ENCODE measurements at regions not wholly inside any gene's neighbourhood (a gene's known extent, or its start where the extent isn't known, plus 50 kb on each side); places are given as distances from the start of the nearest gene placed in this dataset.

DNA sequence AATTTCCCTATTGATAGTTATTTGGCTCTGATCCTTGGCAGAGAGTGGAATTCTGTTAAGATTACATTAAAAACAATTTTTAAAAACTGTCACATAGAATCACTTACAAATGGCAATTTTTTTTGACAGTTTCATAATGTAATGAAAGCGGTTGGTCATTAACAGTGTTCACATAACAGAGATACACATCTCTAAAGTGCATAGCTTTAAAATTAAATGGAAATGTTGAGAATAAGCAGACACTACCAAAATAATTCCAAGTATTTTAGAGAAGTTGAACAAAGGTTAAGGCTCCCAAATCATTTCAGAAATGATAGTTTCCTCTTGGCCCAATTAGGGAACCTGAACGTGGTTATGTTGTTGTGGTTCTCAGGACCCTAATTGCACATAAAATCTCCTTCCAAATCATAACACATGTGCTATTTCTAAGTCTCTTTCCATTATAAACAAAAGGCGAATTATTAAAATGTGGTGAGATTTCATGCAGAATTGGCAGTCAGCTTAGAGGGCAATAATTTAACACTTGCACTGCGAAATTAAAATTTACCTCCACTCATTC is 528.9 kb upstream of the FZD8 start:
- CTCF ChIA-PET: interaction anchor here (1.0 to 2.4 kb wide), 3 partner anchors 334 to 608 kb away, joined by 3 to 7 read pairs (median 7); no protein-coding TSS in a partner anchor
- no peaks in the 10 kb centered on the region for H4K20me1 ChIP-seq (replicated peaks; ENCODE audit: control insufficient read depth, extremely low read depth, insufficient read depth, low read length)
- POLR2A ChIA-PET: no interaction called here
- no peak overlapping the region for H3K4me2 ChIP-seq (ENCODE audit: insufficient read depth, low read length)
- H3K4me3 ChIP-seq (replicated peaks in 1 of 3; ENCODE audit: insufficient read depth in 1 of 3, low read depth in 1 of 3, low read length in 3 of 3): no peak overlapping the region
- no peaks in the 10 kb centered on the region for H3K27me3 ChIP-seq (ENCODE audit: control insufficient read depth in 2 of 2, insufficient read depth in 2 of 2, low read length in 2 of 2)
- no peak for FAIRE-seq
- TF ChIP-seq JUN (IDR thresholded peaks at IDR 0.05; ENCODE audit: borderline replicate concordance, insufficient read depth, insufficient read length, low read depth): no peak
- peak; percentile 16 for DNase-seq (ENCODE audit: low read depth, low spot score)
- intact Hi-C loops (cut with micrococcal nuclease) (loop anchor here (5.0 kb wide), 3 partner anchors 259 to 1044 kb away; partner anchors contain the start of gene CREM), dilution Hi-C loops (cut with MboI; ENCODE audit: extremely low pct_ligation_motif_present, low sequenced_read_pairs) (no loop called here)
- H3K9ac ChIP-seq (replicated peaks; ENCODE audit: extremely low read depth, insufficient read depth, low read length): no peak overlapping the region
- H3K27ac ChIP-seq (ENCODE audit: insufficient read depth, low read depth, low read length): peak overlapping the region; percentile 97
- BruUV-seq (replicated peaks): no TSS peak
- no peaks in the 10 kb centered on the region for H3K9me3 ChIP-seq (replicated peaks; ENCODE audit: control insufficient read depth, insufficient read depth, low read length)
- H2AFZ ChIP-seq (ENCODE audit: low read depth, low read length): peak overlapping the region; percentile 86
- H3K4me1 ChIP-seq (ENCODE audit: control insufficient read depth, extremely low read depth, insufficient read depth, low read length): peaks cover 38% of the 10 kb centered on the region
- no peaks in the 10 kb centered on the region for H3K79me2 ChIP-seq (ENCODE audit: control insufficient read depth, insufficient read depth, low read length)
- no peaks in the 10 kb centered on the region for H3K36me3 ChIP-seq (ENCODE audit: control insufficient read depth in 2 of 2, extremely low read depth in 1 of 2, insufficient read depth in 2 of 2, low read length in 2 of 2)
- no peaks in the 10 kb centered on the region for H3K9me1 ChIP-seq (replicated peaks; ENCODE audit: control insufficient read depth, extremely low read depth, insufficient read depth, low read length)

DNA sequence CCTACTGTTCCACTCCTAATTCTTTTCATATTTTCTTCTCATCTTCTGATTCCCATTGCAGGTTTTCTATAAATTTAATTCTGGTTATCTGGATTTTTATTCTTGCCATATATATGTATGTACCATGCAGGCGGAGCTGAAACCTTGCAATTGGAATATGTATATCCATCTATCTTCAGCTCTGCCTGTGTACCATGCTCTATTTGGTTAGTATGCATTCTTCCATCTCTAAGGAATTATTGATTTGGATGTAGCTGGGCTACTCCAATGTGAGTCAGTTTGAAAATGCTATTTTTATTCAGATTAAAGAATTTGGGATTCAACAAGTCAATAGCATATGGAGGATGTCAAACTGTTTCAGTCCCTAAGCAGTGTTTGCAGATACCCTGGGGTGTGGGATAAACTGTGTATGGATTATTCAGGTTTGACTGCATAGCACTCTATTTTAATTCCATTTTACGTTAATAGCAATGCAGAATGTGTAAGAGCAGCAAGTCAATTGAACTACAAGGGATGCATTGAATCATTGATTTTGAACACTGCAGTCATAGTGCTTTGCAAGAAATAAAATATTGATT is 528.1 kb upstream of the FZD8 start:
- POLR2A ChIA-PET: no interaction called here
- Histone ChIP-seq H3K9ac (replicated peaks; ENCODE audit: extremely low read depth, insufficient read depth, low read length) (no peak overlapping the region), H3K27me3 (ENCODE audit: control insufficient read depth in 2 of 2, insufficient read depth in 2 of 2, low read length in 2 of 2) (no peaks in the 10 kb centered on the region), H3K4me2 (ENCODE audit: insufficient read depth, low read length) (no peak overlapping the region), H3K36me3 (ENCODE audit: control insufficient read depth in 2 of 2, extremely low read depth in 1 of 2, insufficient read depth in 2 of 2, low read length in 2 of 2) (no peaks in the 10 kb centered on the region), H3K9me1 (replicated peaks; ENCODE audit: control insufficient read depth, extremely low read depth, insufficient read depth, low read length) (no peaks in the 10 kb centered on the region), H3K79me2 (ENCODE audit: control insufficient read depth, insufficient read depth, low read length) (no peaks in the 10 kb centered on the region), H4K20me1 (replicated peaks; ENCODE audit: control insufficient read depth, extremely low read depth, insufficient read depth, low read length) (no peaks in the 10 kb centered on the region), H3K4me3 (replicated peaks in 1 of 3; ENCODE audit: insufficient read depth in 1 of 3, low read depth in 1 of 3, low read length in 3 of 3) (no peak overlapping the region), H3K27ac (ENCODE audit: insufficient read depth, low read depth, low read length) (no peak overlapping the region), H2AFZ (ENCODE audit: low read depth, low read length) (no peak overlapping the region), H3K4me1 (ENCODE audit: control insufficient read depth, extremely low read depth, insufficient read depth, low read length) (peaks cover 38% of the 10 kb centered on the region), H3K9me3 (replicated peaks; ENCODE audit: control insufficient read depth, insufficient read depth, low read length) (no peaks in the 10 kb centered on the region)
- no TSS peak for BruUV-seq (replicated peaks)
- CTCF ChIA-PET: interaction anchor here (2.4 kb wide), 1 partner anchor 609 kb away, joined by 7 read pairs; no protein-coding TSS in a partner anchor
- intact Hi-C loops (cut with micrococcal nuclease) (loop anchor here (5.0 kb wide), 3 partner anchors 258 to 1043 kb away; partner anchors contain the start of gene CREM), dilution Hi-C loops (cut with MboI; ENCODE audit: extremely low pct_ligation_motif_present, low sequenced_read_pairs) (no loop called here)
- FAIRE-seq (peak; percentile 18), DNase-seq (ENCODE audit: low read depth, low spot score) (no peak)
- TF ChIP-seq, protein P1, sequence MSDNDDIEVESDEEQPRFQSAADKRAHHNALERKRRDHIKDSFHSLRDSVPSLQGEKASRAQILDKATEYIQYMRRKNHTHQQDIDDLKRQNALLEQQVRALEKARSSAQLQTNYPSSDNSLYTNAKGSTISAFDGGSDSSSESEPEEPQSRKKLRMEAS (IDR thresholded peaks at IDR 0.05; ENCODE audit: insufficient read depth, insufficient read length): no peak
- TF ChIP-seq FOS (IDR thresholded peaks at IDR 0.05; ENCODE audit: borderline replicate concordance, insufficient read depth, low read length): no peak
- TF ChIP-seq GATA2 (IDR thresholded peaks at IDR 0.05; ENCODE audit: insufficient read depth, insufficient read length, low read depth, low read length): no peak
- no peak for TF ChIP-seq EZH2 (IDR thresholded peaks at IDR 0.05; ENCODE audit: borderline replicate concordance, low read depth, low read length, severe bottlenecking)
- no peak for TF ChIP-seq POLR2A (IDR thresholded peaks at IDR 0.05; ENCODE audit: low read depth, low read length)
- TF ChIP-seq, protein P2, sequence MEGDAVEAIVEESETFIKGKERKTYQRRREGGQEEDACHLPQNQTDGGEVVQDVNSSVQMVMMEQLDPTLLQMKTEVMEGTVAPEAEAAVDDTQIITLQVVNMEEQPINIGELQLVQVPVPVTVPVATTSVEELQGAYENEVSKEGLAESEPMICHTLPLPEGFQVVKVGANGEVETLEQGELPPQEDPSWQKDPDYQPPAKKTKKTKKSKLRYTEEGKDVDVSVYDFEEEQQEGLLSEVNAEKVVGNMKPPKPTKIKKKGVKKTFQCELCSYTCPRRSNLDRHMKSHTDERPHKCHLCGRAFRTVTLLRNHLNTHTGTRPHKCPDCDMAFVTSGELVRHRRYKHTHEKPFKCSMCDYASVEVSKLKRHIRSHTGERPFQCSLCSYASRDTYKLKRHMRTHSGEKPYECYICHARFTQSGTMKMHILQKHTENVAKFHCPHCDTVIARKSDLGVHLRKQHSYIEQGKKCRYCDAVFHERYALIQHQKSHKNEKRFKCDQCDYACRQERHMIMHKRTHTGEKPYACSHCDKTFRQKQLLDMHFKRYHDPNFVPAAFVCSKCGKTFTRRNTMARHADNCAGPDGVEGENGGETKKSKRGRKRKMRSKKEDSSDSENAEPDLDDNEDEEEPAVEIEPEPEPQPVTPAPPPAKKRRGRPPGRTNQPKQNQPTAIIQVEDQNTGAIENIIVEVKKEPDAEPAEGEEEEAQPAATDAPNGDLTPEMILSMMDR (IDR thresholded peaks at IDR 0.05; ENCODE audit: extremely low read depth in 1 of 2, insufficient read depth in 1 of 2, low read depth in 1 of 2, low read length in 2 of 2): no peak
- no peak for TF ChIP-seq MYC (IDR thresholded peaks at IDR 0.05; ENCODE audit: low read depth, low read length)
- TF ChIP-seq POLR2AphosphoS5 (IDR thresholded peaks at IDR 0.05; ENCODE audit: insufficient read depth, low read depth, low read length): no peak
- no peak for TF ChIP-seq JUN (IDR thresholded peaks at IDR 0.05; ENCODE audit: borderline replicate concordance, insufficient read depth, insufficient read length, low read depth)

All from endothelial cell of umbilical vein (primary cell).